Liver (tissue), 8 donors: ENCODE measurements at regions not wholly inside any gene's neighbourhood (a gene's known extent, or its start where the extent isn't known, plus 50 kb on each side); places are given as distances from the start of the nearest gene placed in this dataset.

Experiments used
- DNase-seq: peaks from one replicate; pipeline ENCODE4 v3.0.0-alpha.2; 2017; ENCODE audit warnings: low spot score
- H3K27ac ChIP-seq, 2 donors: one replicate each; pipeline ENCODE4 v1.7.0; 2013; ENCODE audit warnings: inconsistent platforms in 2 of 2, low read length in 2 of 2, control low read depth in 1 of 2, low read depth in 1 of 2, mild to moderate bottlenecking in 1 of 2
- H3K27me3 ChIP-seq, 4 donors: one replicate each; pipeline versions ENCODE4 v1.6.1 to v1.7.0; 2013; ENCODE audit warnings: low read length in 3 of 4, inconsistent platforms in 1 of 4, mild to moderate bottlenecking in 1 of 4, moderate library complexity in 1 of 4; ENCODE audit not compliant: control insufficient read depth in 4 of 4, insufficient read depth in 4 of 4
- H3K36me3 ChIP-seq, 4 donors: one replicate each; pipeline versions ENCODE4 v1.6.1 to v1.7.0; 2013; ENCODE audit warnings: low read length in 3 of 4, mild to moderate bottlenecking in 3 of 4, low read depth in 1 of 4, moderate library complexity in 1 of 4; ENCODE audit not compliant: control insufficient read depth in 4 of 4, insufficient read depth in 3 of 4
- H3K4me1 ChIP-seq, 4 donors: one replicate each; pipeline versions ENCODE4 v1.6.1 to v1.7.0; 2013; ENCODE audit warnings: low read length in 3 of 4, mild to moderate bottlenecking in 3 of 4, moderate library complexity in 1 of 4; ENCODE audit not compliant: control insufficient read depth in 4 of 4, insufficient read depth in 4 of 4
- H3K4me3 ChIP-seq, 3 donors: one replicate each; pipeline versions ENCODE4 v1.6.1 to v1.7.0; 2013; ENCODE audit warnings: low read length in 3 of 3, control low read depth in 1 of 3, low read depth in 1 of 3, mild to moderate bottlenecking in 1 of 3
- H3K9ac ChIP-seq, 2 donors: one replicate each; pipeline ENCODE4 v1.7.0; 2013; ENCODE audit warnings: low read length in 2 of 2, mild to moderate bottlenecking in 2 of 2, moderate library complexity in 2 of 2, control low read depth in 1 of 2, low read depth in 1 of 2
- H3K9me3 ChIP-seq, 4 donors: one replicate each; pipeline versions ENCODE4 v1.6.1 to v1.7.0; 2013; ENCODE audit warnings: low read length in 3 of 4; ENCODE audit not compliant: control insufficient read depth in 4 of 4
- CTCF ChIP-seq: fragments of 150-350 bp; IDR thresholded peaks from 2 replicates; pipeline ENCODE4 v1.5.1; 2017; ENCODE audit warnings: improper control_type of control experiment, low read depth, low read length; ENCODE audit not compliant: missing input control
- EGR1 ChIP-seq, 2 donors: IDR thresholded peaks; 2 replicates each; pipeline ENCODE4 v1.6.1; 2016 to 2018; ENCODE audit warnings: antibody characterized with exemption in 2 of 2, low read depth in 2 of 2
- FOXA1 ChIP-seq: IDR thresholded peaks from 2 replicates; pipeline ENCODE4 v1.6.1; 2016; ENCODE audit warnings: antibody characterized with exemption
- FOXA2 ChIP-seq: IDR thresholded peaks from 2 replicates; pipeline ENCODE4 v1.6.1; 2016; ENCODE audit warnings: antibody characterized with exemption
- GABPA ChIP-seq, 2 donors: IDR thresholded peaks in 1 of 2; conservative IDR thresholded peaks in 1 of 2; 2 replicates each; pipeline ENCODE4 v1.6.1; 2016; ENCODE audit warnings: antibody characterized with exemption in 2 of 2, mild to moderate bottlenecking in 1 of 2, moderate library complexity in 1 of 2
- HNF4A ChIP-seq, 2 donors: conservative IDR thresholded peaks; 2 replicates each; pipeline ENCODE4 v1.6.1; 2016; ENCODE audit warnings: antibody characterized with exemption in 2 of 2, mild to moderate bottlenecking in 2 of 2
- HNF4G ChIP-seq: IDR thresholded peaks from 2 replicates; pipeline ENCODE4 v1.6.1; 2016; ENCODE audit warnings: antibody characterized with exemption
- JUND ChIP-seq, 2 donors: IDR thresholded peaks; 2 replicates each; pipeline ENCODE4 v1.6.1; 2016; ENCODE audit warnings: antibody characterized with exemption in 2 of 2
- NR2F2 ChIP-seq: IDR thresholded peaks from 2 replicates; pipeline ENCODE4 v1.6.1; 2016; ENCODE audit warnings: antibody characterized with exemption
- RAD21 ChIP-seq, 2 donors: IDR thresholded peaks; 2 replicates each; pipeline ENCODE4 v1.6.1; 2016; ENCODE audit warnings: antibody characterized with exemption in 2 of 2, mild to moderate bottlenecking in 2 of 2
- REST ChIP-seq: IDR thresholded peaks from 2 replicates; pipeline ENCODE4 v1.6.1; 2016; ENCODE audit warnings: antibody characterized with exemption, mild to moderate bottlenecking
- RXRA ChIP-seq, 2 donors: IDR thresholded peaks; 2 replicates each; pipeline ENCODE4 v1.6.1; 2017 to 2018; ENCODE audit warnings: antibody characterized with exemption in 2 of 2, mild to moderate bottlenecking in 1 of 2
- TAF1 ChIP-seq: conservative IDR thresholded peaks from 2 replicates; pipeline ENCODE4 v1.6.1; 2016; ENCODE audit warnings: antibody characterized with exemption, mild to moderate bottlenecking
- YY1 ChIP-seq: IDR thresholded peaks from 2 replicates; pipeline ENCODE4 v1.6.1; 2016; ENCODE audit warnings: antibody characterized with exemption, mild to moderate bottlenecking
- ZBTB33 ChIP-seq: IDR thresholded peaks from 2 replicates; pipeline ENCODE4 v1.6.1; 2016; ENCODE audit warnings: antibody characterized with exemption
- WGBS: extraction: QIAGEN DNeasy Blood & Tissue Kit; methylation state at CpG from one replicate; pipeline ENCODE4 v1.1.7; 2013; 5-methylcytosine and 5-hydroxymethylcytosine counted together
- donor health status: healthy.
- donor health status: healthy.
- donor health status: healthy.
- donor health status: healthy.
- donor health status: healthy.

DNA sequence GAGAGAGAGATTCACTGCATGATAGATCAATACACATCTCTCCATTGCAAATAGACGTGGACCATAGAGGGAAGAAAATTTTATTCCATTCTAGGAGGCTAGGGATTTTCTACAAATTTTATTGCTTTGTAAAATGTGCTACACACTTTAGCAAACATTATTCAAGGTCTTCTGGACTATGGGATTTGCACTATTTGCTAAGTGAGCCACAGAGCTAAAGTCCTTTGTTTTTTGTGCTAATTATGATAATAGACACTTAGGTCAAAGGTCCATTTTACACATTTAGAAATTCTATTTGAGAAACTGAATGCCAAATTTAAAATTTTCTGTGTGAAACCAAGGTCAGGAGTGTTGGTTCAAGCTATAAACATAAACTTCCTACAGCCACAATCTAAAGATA is 672.3 kb downstream of the LRRC70 start:
- peaks cover 0 to 4% (median 3%) of the 10 kb centered on the region in 4 donors for H3K4me1 ChIP-seq
- DNase-seq = no peak
- H3K36me3 ChIP-seq = no peaks in the 10 kb centered on the region
- H3K9ac ChIP-seq = no peak overlapping the region
- WGBS = 24% methylated on average over 1 of the region's 1 CpG
- no peak overlapping the region for H3K4me3 ChIP-seq
- TF ChIP-seq REST (no peak), RAD21 (IDR thresholded peaks at IDR 0.05) (no peak), HNF4A (conservative IDR thresholded peaks at IDR 0.05) (peak; percentile 52 to 67)
- H3K27ac ChIP-seq = no peak overlapping the region
- H3K9me3 ChIP-seq = no peaks in the 10 kb centered on the region
- no peaks in the 10 kb centered on the region for H3K27me3 ChIP-seq

DNA sequence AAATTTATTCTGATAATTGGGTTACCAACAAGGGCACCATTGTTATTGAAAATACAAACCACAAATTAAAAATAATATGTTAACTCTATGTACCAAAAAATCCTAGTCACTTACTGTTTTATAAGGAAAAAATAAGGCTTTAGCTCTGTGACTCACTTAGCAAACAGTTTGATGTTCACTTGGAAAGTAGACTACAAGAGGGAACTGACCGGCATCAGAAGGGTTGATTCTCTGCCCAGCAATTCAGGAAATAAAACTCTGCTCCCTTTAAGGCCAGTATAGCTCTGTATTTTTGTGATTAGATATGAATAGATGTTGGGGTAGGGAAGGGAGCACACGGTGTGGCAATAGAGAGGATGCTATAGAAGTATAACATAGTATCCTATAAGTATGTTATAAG is 671.3 kb downstream of the LRRC70 start:
- no peak overlapping the region for H3K27ac ChIP-seq
- no peaks in the 10 kb centered on the region for H3K9me3 ChIP-seq
- DNase-seq = no peak
- WGBS = 85% methylated on average over 2 of the region's 2 CpGs
- H3K27me3 ChIP-seq = no peaks in the 10 kb centered on the region
- H3K36me3 ChIP-seq = no peaks in the 10 kb centered on the region
- H3K4me1 ChIP-seq = peaks cover 0 to 4% (median 3%) of the 10 kb centered on the region in 4 donors
- no peak overlapping the region for H3K9ac ChIP-seq
- H3K4me3 ChIP-seq = no peak overlapping the region
- TF ChIP-seq RAD21 (IDR thresholded peaks at IDR 0.05) (no peak), EGR1 (IDR thresholded peaks at IDR 0.05; ENCODE audit: low read depth in 2 of 2) (no peak), GABPA (IDR thresholded peaks at IDR 0.05 in 1 of 2, conservative IDR thresholded peaks at IDR 0.05 in 1 of 2) (no peak), YY1 (no peak), TAF1 (no peak), JUND (IDR thresholded peaks at IDR 0.05) (no peak)

DNA sequence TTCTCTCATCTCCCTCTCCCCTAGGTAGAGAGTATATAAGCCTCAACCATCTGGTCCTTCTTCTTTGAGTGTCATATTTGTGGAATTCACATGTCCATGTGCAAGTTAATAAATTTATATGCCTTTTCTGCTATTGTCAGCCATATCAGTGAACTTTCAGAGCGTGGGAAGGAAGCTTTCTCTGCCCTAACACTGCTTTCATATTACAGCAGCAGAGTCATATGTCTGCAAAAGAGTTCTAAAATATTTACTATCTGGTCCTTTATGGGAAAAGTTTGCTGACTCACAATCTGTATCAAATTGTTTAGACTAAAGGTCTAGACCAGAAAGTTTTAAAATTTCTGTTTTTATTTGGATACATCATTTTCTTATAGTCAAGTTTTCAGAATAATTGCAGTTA is 669.0 kb downstream of the LRRC70 start:
- H3K9ac ChIP-seq = no peak overlapping the region
- WGBS = 68% methylated on average over 1 of the region's 1 CpG
- no peak for DNase-seq

DNA sequence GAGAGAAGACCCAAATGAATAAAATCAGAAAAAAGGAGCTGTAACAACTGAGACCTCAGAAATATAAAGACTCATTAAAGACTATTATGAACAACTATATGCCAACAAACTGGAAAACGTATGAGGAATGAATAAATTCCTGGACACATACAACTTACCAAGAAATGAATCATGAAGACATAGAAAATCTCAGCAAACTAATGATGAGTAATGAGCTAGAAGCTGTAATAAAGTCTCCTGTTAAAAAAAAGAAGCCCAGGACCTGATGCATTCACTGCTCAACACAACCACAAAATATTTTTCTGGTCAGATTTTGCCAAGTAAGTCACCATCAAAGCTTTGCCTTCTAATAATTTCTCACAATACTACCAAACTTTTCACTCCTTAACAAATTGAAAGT is 666.7 kb downstream of the LRRC70 start:
- peaks cover 3 to 15% (median 12%) of the 10 kb centered on the region in 4 donors for H3K4me1 ChIP-seq
- no peaks in the 10 kb centered on the region for H3K9me3 ChIP-seq
- H3K27ac ChIP-seq = no peak overlapping the region
- no peak for DNase-seq
- H3K36me3 ChIP-seq = no peaks in the 10 kb centered on the region
- H3K4me3 ChIP-seq = no peak overlapping the region
- WGBS = 81% methylated on average over 1 of the region's 1 CpG
- no peaks in the 10 kb centered on the region for H3K27me3 ChIP-seq
- H3K9ac ChIP-seq = no peak overlapping the region
- no peak for TF ChIP-seq CTCF
- TF ChIP-seq ZBTB33 = no peak
- TF ChIP-seq RAD21 (IDR thresholded peaks at IDR 0.05) = no peak
- no peak for TF ChIP-seq JUND (IDR thresholded peaks at IDR 0.05)
- TF ChIP-seq NR2F2 = no peak
- no peak for TF ChIP-seq FOXA2
- no peak for TF ChIP-seq YY1
- TF ChIP-seq RXRA (IDR thresholded peaks at IDR 0.05) = no peak
- no peak for TF ChIP-seq FOXA1
- no peak for TF ChIP-seq TAF1

More for the DNA sequence above, 669.0 kb downstream of the LRRC70 start:
- Histone ChIP-seq H3K36me3 (no peaks in the 10 kb centered on the region), H3K9me3 (no peaks in the 10 kb centered on the region), H3K4me3 (no peak overlapping the region), H3K27ac (no peak overlapping the region), H3K4me1 (peaks cover 6 to 15% (median 11%) of the 10 kb centered on the region in 4 donors), H3K27me3 (no peaks in the 10 kb centered on the region)
- TF ChIP-seq YY1 = no peak
- TF ChIP-seq HNF4G = no peak
